ELF-1 (cell line): ENCODE measurements at regions not wholly inside any gene's neighbourhood (a gene's known extent, or its start where the extent isn't known, plus 50 kb on each side); places are given as distances from the start of the nearest gene placed in this dataset.
A peak's percentile ranks its signal among the peaks of the same experiment; 100 is the strongest.

Experiments used
- DNase-seq: peaks from one replicate; pipeline ENCODE4 v3.0.0-alpha.2; 2016; ENCODE audit warnings: low read depth, low spot score

DNA sequence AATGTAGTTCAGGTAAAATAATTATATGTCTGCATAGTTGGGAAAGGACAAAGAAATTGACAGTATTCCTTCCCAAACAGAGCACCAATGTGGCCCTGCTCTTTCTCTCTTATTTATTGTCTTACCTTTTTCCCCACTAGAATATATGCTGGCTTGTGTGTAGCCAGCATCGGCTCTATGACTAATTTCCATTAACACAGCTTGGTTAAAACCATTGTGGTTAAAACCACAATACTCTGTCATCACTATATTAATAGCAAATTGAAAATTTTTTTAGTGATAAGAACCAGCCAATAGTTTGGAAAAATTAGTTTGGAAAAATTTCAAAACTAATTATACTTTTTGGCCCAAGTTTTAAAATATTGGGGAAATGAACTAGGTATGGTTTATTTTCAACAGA is 535.1 kb downstream of the UTRN start:
- no peak for DNase-seq

GRCh38 chr6:144823131-144823530 is 538.0 kb downstream of the UTRN start:
- no peak for DNase-seq

DNA sequence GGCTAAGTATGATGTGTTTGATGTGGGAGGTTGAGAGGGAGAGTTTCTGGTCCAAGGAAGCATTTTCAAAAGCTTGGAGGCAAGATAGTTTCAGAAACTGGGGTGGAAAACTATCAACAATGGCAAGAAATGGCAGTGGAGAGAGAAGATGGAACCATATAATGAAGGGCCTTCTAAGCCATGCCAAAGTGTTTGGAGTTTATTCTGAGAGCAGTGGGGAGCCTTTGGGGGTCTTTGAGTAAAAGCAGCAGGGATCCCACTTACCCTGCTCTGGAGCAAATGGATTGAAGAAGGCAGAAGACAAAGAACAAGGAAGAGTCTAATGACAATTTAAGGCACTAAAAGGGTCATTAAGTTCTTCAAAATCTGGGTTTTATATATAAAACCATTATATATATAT is 538.9 kb downstream of the UTRN start:
- peak; percentile 30 for DNase-seq

- DNase-seq = no peak
Measured at GRCh38 chr6:144834426-144835038, 549.4 kb downstream of the UTRN start.

DNA sequence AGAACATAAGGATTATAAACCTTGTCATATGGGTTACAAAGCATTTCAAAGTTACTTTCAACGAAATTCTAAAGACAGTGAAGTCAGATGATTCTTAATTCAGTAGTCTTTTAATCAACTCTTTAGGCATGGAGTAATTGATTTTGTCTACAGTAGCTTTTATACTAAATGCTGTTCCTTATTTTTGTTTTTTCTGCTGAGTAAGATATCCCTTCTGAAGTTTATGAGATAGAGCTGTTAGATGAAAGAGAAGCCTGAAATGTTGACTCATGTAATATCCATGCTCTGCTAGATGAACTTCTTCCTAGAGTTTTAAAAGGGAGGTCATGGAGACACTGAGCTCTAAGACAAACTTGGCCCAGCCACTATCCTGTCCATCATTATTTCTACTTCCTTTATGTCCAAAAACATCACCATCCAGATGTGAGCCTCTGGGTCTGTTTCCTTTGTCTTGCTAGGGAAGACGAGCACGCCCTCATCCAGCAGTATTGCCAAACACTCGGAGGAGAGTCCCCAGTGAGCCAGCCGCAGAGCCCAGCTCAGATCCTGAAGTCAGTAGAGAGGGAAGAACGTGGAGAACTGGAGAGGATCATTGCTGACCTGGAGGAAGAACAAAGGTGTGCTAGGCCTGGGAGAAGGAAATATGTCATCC is 550.3 kb downstream of the UTRN start:
- no peak for DNase-seq

DNA sequence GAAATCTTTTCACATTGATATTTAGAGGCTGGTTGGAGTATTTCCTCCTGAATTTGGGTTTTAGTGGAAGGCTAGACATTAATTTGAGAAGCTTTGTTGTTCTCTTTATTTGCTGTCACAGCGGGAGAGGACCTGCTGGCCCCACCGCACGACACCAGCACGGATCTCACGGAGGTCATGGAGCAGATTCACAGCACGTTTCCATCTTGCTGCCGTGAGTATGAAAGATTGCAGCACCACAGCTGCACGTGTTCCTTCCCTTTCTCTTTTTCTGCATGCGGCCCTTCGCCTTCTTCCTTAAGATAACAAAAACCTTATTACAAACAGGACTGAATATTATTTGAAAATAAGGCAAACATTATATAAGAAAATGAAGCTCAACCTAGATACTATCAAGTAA is 555.5 kb downstream of the UTRN start:
- DNase-seq = no peak

DNA sequence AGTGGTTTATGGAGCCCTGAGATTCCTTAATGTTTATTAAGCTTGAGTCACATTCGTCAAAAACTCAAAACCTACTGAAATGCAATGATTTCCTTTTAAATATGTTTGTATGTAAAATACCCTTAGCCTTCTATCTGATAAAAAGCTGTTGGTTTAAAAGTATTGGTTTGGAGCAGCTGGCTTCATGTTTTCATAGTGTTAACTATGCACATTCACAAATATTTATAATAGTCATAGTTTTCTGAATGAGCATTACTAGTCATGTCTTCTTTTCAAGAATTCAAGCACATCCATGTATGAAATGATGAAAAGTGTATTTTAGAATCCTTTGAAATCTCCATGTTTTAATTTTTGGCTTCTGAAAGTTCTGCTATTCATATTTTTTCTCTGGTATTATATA is 558.6 kb downstream of the UTRN start:
- no peak for DNase-seq

GRCh38 chr6:144844596-144844995 is 559.5 kb downstream of the UTRN start:
- DNase-seq = no peak

- DNase-seq = no peak
Measured at GRCh38 chr6:144845186-144845585, 560.1 kb downstream of the UTRN start.

DNA sequence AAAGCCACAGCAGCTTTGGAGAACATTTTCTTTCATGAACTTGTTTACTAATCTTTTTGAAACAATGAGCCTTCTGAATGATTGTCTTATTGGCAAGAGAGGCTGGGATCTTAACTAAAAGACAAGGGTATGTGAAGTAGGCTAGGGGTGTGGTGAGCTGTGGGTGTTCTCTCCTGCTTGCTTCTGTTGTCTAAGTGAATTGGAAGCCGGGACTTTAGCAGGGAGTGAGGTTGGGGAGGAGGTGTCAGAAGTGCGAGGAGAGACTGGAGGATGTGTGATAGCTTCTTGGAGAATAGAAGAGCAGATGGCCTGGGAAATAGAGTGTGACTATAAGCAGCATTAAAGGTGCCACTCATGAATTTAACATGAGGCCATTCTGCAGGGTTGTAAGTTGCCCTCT is 562.8 kb downstream of the UTRN start:
- DNase-seq = no peak

- DNase-seq = no peak
Measured at GRCh38 chr6:144849920-144850319, 564.8 kb downstream of the UTRN start.

DNA sequence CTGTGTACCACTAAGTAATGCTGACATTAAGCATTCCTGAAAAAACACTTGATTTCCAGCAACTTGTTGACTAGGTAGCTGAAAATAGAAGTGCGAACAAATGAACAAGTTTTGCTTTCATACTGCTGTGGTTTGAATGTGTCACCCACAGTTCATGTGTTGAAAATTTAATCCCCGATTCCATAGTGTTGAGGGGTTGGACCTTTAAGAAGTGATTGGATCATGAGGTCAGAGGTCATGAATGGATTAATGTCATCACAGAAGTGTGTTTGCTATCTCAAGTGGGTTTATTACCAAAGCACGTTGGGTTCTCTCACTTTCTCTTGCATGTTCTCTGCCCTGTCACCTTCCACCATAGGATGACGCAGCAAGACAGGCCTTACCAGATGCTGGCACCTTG is 568.5 kb downstream of the UTRN start:
- no peak for DNase-seq

GRCh38 chr6:144854654-144855053 is 569.5 kb downstream of the UTRN start:
- no peak for DNase-seq

DNA sequence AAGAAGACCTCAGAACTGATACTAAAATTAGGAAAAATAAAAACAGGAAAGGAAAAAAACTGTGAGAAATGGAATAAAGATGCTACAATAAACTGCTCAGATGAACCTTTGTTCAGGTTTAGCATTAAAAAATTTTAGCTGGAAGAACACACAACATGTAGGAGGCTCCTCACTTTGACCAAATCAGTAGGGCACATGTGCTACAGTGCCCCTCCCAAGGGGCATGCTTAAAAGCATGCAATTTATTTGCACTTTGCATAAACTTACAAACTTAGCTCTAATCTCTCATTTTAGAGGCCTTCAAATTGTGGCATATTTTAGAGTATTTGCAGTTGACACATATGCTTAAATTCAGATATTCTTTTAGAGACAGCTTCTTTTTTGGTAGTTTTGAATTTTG is 570.2 kb downstream of the UTRN start:
- DNase-seq = no peak

DNA sequence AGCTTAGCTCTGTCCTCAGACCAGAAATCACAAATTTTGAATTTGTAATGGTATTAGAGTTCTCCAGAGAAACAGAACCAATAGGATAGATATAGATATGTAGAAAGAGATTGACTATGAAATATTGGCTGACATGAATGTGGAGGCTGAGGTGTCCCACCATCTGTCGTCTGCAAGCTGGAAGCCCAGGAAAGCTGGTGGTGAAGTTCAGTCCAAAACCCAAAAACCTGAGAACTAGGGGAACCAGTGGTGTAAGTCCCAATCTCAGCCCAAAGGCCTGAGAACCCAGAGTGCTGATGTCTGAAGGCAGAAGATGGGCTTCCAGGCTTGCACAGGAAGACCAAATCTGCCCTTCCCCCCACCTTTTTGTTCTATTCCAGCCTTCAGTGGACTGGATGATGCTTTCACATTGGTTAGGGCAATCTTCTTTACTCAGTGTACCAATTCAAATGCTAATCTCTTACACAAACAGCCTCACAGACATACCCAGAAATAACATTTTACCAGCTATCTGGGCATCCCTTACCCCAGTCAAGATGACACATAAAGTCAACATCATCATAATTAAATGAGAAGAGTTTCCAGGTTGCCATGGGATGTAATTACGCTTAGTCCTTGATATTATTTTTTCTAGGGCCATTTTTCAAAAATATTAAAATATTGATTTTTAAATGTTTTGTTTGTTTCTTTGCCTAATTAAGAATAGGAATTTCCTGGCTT is 570.8 kb downstream of the UTRN start:
- no peak for DNase-seq

GRCh38 chr6:144856622-144857021 is 571.5 kb downstream of the UTRN start:
- DNase-seq = no peak

GRCh38 chr6:144857086-144857485 is 572.0 kb downstream of the UTRN start:
- DNase-seq = no peak

DNA sequence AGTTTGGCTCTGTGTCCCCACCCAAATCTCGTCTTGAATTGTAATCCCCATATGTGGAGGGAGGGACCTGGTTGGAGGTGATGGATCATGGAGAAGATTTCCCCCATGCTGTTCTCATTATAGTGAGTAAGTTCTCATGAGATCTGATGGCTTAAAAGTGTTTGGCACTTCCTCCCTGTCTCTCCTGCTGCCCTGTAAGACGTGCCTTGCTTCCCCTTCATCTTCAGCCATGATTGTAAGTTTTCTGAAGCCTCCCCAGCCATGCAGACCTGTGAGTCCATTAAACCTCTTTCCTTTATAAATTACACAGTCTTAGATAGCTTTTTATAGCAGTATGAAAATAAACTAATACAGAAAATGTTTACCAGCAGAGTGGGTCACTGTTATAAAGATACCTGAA is 577.6 kb downstream of the UTRN start:
- DNase-seq = no peak

DNA sequence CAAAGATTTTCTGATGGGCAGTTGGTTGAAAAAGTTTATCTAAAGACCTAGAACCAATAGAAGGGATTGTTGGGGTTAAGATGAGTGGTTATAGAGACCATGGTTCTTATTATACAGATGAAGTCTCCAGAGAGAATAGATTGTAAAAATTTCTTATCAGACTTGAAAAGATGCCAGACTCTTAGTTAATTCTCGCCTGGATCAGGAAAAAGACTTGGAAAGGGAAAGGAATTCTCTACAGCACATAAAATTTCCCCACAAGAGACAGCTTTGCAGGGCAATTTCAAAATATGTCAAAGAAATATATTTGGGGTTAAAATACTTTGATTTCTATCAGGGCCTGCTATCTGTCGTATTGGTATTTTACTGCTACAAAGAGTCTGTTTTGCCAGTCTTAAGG is 582.6 kb downstream of the UTRN start:
- no peak for DNase-seq

DNA sequence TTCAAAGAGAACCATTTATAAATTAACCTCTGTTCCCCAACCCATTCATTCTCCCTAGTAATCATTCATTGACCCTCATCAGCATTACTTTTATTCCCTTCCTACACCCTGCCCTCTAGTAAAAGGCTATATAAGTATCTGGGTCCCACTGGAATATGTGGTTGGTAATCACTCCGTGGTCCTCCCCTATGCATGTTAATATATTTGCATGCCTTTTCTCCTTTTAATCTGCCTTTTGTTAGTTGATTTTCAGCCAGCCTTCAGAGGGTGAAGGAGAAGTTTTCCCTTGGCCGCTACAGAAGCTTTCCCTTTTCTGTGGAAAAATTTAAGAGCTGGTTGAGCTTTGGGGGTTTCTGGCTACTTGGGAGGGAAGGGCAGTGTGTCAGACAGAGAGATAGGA is 585.6 kb downstream of the UTRN start:
- no peak for DNase-seq

GRCh38 chr6:144873623-144874378 is 588.7 kb downstream of the UTRN start:
- no peak for DNase-seq

DNA sequence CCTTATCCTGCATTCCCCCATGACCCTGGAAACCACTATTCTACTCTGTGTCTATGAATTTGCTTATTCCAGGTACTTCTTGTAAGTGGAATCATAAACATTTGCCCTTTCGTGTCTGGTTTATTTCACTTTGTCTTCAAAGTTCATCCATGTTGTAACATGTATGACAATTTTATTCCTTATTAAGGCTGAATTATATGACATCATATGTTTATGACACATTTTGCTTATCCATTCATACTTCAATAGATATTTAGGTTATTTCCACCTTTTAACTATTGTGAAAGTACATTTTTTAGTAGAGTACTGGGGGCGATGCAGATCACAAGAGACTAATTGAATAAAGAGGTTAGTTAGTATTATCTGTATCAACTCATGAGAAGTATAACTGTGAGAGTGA is 591.6 kb downstream of the UTRN start:
- no peak for DNase-seq
